ENCODE measurements at regions not wholly inside any gene's neighbourhood (a gene's known extent, or its start where the extent isn't known, plus 50 kb on each side); places are given as distances from the start of the nearest gene placed in this dataset.

- TF ChIP-seq EZH2 (IDR thresholded peaks at IDR 0.05; ENCODE audit: low read depth): no peak
- no peak for TF ChIP-seq CTCF (conservative IDR thresholded peaks at IDR 0.05)
- H3K4me2 ChIP-seq: no peak overlapping the region
- no peaks in the 10 kb centered on the region for H4K20me1 ChIP-seq (ENCODE audit: insufficient read depth)
- H3K4me3 ChIP-seq: no peak overlapping the region
- no peaks in the 10 kb centered on the region for H3K4me1 ChIP-seq (replicated peaks; ENCODE audit: insufficient read depth)
- intact Hi-C loops (cut with micrococcal nuclease; ENCODE audit: unreplicated experiment): no loop called here
- ChIA-PET POLR2A (ENCODE audit: unreplicated experiment) (no interaction called here), CTCF (no interaction called here)
- H3K79me2 ChIP-seq (ENCODE audit: low read depth): no peaks in the 10 kb centered on the region
- no peak for DNase-seq
- BruUV-seq (replicated peaks): no TSS peak
- H3K36me3 ChIP-seq (ENCODE audit: low read depth): no peaks in the 10 kb centered on the region
- H3F3A ChIP-seq (ENCODE audit: insufficient read depth, low read depth): no peaks in the 10 kb centered on the region
- H3K27ac ChIP-seq: no peak overlapping the region
- H2AFZ ChIP-seq: no peak overlapping the region
- H3K27me3 ChIP-seq (ENCODE audit: insufficient read depth, low read depth): 0 out of 2 replicates have a peak, but pooled peaks cover 4% of the 10 kb centered on the region
- H3K9me2 ChIP-seq (ENCODE audit: insufficient read depth): no peaks in the 10 kb centered on the region
- H3K9me3 ChIP-seq (ENCODE audit: insufficient read depth, low read depth): no peaks in the 10 kb centered on the region
These were observed 149.7 kb upstream of the SLC25A13 start for GRCh38 chr7:96471606-96472005.

- no TSS peak for BruUV-seq (replicated peaks)
- Histone ChIP-seq H3K4me3 (no peak overlapping the region), H4K20me1 (ENCODE audit: insufficient read depth) (no peaks in the 10 kb centered on the region), H3K4me2 (no peak overlapping the region), H3K79me2 (ENCODE audit: low read depth) (no peaks in the 10 kb centered on the region), H3K27me3 (ENCODE audit: insufficient read depth, low read depth) (no peaks in the 10 kb centered on the region), H3K36me3 (ENCODE audit: low read depth) (no peaks in the 10 kb centered on the region), H3K9me2 (ENCODE audit: insufficient read depth) (no peaks in the 10 kb centered on the region), H3K27ac (no peak overlapping the region), H3K4me1 (replicated peaks; ENCODE audit: insufficient read depth) (no peaks in the 10 kb centered on the region), H3K9me3 (ENCODE audit: insufficient read depth, low read depth) (no peaks in the 10 kb centered on the region; the same call in 1 of the 2 replicates), H3F3A (ENCODE audit: insufficient read depth, low read depth) (no peaks in the 10 kb centered on the region), H2AFZ (no peak overlapping the region)
- no peak for DNase-seq
- CTCF ChIA-PET: no interaction called here
- POLR2A ChIA-PET (ENCODE audit: unreplicated experiment): no interaction called here
- no peak for TF ChIP-seq EZH2 (IDR thresholded peaks at IDR 0.05; ENCODE audit: low read depth)
- no peak for TF ChIP-seq CTCF (conservative IDR thresholded peaks at IDR 0.05)
- intact Hi-C loops (cut with micrococcal nuclease; ENCODE audit: unreplicated experiment): no loop called here
These were observed 130.2 kb upstream of the SLC25A13 start for GRCh38 chr7:96452146-96452545.

GRCh38 chr7:96449094-96449493, 127.2 kb upstream of the SLC25A13 start:
- no peaks in the 10 kb centered on the region; the same call in 1 of the 2 replicates for H4K20me1 ChIP-seq (ENCODE audit: insufficient read depth)
- no peaks in the 10 kb centered on the region for H3F3A ChIP-seq (ENCODE audit: insufficient read depth, low read depth)
- H2AFZ ChIP-seq: no peak overlapping the region
- no peaks in the 10 kb centered on the region; the same call in 1 of the 2 replicates for H3K9me3 ChIP-seq (ENCODE audit: insufficient read depth, low read depth)
- CTCF ChIA-PET: no interaction called here
- no peaks in the 10 kb centered on the region for H3K27me3 ChIP-seq (ENCODE audit: insufficient read depth, low read depth)
- TF ChIP-seq EZH2 (IDR thresholded peaks at IDR 0.05; ENCODE audit: low read depth) (no peak), CTCF (conservative IDR thresholded peaks at IDR 0.05) (no peak)
- H3K27ac ChIP-seq: no peak overlapping the region
- intact Hi-C loops (cut with micrococcal nuclease; ENCODE audit: unreplicated experiment): no loop called here
- no TSS peak for BruUV-seq (replicated peaks)
- H3K36me3 ChIP-seq (ENCODE audit: low read depth): no peaks in the 10 kb centered on the region
- no peaks in the 10 kb centered on the region for H3K9me2 ChIP-seq (ENCODE audit: insufficient read depth)
- H3K79me2 ChIP-seq (ENCODE audit: low read depth): no peaks in the 10 kb centered on the region
- no peak overlapping the region for H3K4me2 ChIP-seq
- no peak overlapping the region for H3K4me3 ChIP-seq
- H3K4me1 ChIP-seq (replicated peaks; ENCODE audit: insufficient read depth): no peaks in the 10 kb centered on the region
- POLR2A ChIA-PET (ENCODE audit: unreplicated experiment): no interaction called here
- no peak for DNase-seq

Data from PC-9 (cell line).